NCI-H526 (cell line): ENCODE measurements at regions not wholly inside any gene's neighbourhood (a gene's known extent, or its start where the extent isn't known, plus 50 kb on each side); places are given as distances from the start of the nearest gene placed in this dataset.
A peak's percentile ranks its signal among the peaks of the same experiment; 100 is the strongest.
"Not testable (repeated sequence)": the region's sequence is repeated elsewhere in the genome, so short reads cannot be mapped to it uniquely, and the experiment has no call there.

Source experiments
- DNase-seq, 2 experiments: peaks; one replicate each; lab custom pipeline; 2025; lab: John Stamatoyannopoulos, UW

DNA sequence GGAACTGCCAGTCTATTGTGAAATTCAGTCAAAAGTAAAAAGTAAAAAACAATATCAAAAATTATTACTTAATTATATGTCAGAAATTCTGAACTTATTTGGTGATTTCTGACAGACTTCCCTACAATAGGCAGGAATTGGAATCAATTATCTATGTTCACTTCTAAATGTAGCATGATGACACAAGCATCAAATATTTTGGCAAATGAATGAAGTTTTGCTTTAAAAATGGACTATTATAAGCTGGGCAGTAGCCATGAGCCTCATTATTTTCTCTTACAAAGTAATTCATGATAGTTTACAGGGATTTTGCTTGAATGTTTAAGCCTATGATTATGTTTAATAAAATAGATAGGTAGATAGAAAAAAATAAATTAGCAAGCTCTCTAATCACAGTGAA is 582.6 kb downstream of the SLITRK6 start:
- no peak for DNase-seq

DNA sequence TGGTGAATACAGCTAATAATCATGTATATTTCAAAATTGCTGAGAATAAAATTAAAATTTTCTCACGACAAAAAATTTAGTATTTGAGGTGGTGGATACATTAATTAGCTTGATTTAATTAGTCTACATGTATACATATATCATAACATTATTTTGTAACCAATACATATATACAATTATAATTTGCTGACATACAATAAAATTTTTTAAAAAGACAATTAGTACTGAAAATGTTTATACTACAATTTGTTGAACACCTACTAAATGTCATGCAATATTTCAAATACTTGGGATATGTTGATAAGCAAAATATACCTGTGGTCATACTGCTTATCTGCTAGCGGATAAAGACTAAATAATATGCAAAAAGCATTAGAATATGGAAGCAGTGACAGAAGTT is 586.5 kb downstream of the SLITRK6 start:
- DNase-seq, result no peak

DNA sequence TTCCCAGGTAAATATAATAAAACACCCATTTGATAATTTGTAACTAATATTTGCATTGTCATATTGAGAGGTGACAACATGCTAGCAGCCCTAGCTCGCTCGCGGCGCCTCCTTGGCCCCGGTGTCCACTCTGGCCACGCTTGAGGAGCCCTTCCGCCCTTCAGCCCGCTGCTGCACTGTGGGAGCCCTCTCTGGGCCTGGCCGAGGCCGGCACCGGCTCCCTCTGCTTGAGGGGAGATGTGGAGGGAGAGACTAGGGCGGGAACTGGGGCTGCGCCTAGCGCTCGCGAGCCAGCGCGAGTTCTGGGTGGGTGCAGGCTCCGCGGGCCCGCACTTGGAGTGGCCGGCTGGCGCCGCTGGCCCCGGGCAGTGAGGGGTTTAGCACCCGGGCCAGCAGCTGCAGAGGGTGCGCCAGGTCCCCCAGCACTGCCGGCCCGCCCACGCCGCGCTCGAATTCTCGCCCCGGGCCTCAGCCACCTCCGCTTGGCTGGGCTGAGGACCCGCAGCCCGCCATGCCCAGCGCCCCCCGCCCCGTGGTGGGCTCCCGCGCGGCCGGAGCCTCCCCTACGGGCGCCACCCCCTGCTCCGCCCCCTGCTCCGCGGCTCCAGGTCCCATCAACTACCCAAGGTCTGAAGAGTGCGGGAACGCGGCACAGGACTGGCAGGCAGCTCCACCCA is 594.4 kb downstream of the SLITRK6 start:
- DNase-seq, result no peak

DNA sequence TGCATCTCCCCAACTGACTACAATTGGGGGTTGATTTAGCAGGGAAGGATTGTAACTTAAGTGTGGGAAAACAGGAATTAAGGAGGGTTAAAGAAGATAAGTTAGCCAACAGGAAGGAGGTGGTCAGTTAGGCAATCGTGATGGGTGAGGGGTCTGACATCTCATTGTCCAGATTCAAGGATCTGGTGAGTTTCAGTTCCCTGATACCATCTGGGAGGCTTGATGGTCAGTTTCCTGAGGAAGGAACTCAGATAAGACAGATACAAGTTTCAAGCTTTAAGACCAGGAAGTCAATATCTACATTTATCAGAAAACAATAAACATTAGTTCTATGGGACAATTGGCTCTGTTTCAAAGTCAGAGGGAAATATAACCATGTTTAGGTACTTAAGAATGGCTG is 601.8 kb downstream of the SLITRK6 start:
- no peak for DNase-seq

DNA sequence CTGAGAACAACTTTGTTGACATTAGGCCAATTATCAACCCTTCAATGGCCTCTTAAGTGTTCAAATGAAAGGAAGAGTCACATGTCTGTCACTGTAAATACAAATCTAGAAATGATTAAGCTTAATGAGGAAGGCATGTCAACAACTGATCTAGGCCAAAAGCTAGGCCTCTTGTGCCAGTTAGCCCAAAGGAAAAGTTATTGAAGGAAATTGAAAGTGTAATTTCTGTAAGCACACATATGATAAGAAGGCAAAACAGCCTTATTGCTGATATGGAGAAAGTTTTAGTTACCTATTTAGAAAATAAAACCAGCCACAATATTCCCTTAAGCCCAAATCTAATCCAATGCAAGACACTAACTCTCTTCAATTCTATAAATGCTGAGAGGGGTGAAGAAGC is 604.7 kb downstream of the SLITRK6 start:
- DNase-seq, result no peak

DNA sequence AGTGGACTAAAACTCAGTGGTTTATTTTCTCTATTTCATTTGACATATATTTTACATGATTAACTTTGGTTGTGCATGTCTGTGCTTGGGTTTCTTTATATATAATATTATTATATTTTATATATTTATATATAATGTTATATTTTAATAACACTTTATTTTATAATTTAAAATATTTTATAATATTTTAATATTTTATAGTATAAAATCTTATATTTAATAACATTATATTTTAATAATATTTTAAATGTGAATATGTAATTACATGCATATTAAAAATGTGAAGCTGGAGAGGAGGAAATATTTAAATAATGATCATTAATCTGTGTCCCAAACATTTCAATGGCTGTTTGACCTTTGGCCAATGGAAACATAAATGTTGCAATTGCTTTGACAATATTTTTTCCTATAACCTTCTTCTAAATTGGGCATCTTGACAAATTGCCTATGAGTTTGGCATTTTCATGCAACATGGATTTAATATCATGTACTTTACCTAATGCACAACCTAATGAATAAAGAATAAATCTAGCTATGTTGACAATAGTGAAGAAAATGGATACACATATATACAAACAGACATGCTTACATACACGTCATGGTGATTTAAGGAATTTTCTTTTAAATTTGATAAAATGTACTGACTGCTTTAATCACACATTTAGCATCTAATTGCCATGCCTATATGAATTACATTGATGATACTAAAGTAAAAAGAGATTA is 607.1 kb downstream of the SLITRK6 start:
- no peak for DNase-seq

DNA sequence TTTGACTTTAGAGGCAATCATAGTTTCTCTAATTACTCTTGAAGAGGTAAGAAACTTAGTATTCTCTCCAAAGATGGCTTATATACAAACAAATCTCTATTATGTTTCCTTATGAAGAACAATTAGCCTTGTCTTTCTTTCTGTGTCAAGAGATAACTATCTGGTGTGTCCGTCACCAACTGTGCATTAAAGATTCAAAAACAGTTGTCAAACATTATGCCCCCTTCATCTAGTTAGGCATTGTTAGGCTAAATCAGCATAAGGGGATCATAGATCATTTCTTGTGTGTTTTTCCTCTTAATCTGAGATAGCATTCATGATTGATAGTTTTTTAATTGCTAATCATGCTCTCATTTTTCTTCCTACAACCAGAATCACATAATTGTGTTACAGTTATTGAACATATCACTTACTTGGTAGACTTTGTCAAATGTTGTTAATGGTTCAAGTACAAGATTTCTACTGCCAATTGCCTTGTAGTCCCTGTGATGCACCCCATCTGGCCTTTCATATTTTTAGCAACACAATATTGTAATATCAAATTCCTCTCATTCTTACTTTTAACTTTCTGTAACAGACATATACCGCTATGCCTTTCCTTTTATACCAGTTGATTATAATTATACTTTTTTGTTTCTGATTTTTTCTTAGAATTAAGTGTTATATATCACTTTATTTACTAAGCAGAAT is 612.7 kb downstream of the SLITRK6 start:
- no peak for DNase-seq

DNA sequence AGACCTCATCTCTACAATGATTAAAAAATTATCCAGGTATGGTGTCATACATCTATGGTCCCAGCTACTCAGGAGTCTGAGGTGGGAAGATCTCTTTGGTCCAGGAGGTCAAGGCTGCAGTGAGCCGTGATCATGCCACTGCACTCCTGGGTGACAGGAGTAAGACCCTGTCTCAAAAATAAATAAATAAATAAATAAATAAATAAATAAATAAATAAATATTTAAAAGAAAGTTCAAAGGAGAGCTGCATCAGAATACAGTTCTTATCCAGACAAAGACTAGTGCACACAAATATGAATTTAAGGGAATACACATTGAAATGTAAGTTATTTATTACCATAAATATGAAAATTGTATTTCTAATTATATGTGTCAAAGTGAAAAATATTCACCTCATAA is 624.9 kb downstream of the SLITRK6 start:
- DNase-seq, result no peak

DNA sequence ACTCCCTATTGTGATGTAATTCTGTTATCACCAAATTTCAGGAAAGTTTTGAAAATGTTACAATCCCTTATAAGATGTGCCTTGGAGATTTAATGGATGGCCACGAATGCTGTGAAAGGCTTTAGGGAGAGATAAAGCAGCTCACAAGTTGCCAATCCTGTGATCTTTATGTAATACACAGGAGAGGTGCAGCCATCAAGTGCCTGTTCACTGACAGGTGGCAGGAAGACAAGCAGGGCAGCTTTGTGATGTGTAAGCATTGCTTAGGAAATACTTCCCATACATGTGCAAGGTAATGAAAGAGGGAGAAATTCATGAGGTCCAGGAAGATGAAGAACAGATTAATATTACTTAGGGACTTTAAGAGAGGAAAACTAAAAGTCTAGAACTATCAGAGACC is 628.8 kb downstream of the SLITRK6 start:
- DNase-seq, result no peak

DNA sequence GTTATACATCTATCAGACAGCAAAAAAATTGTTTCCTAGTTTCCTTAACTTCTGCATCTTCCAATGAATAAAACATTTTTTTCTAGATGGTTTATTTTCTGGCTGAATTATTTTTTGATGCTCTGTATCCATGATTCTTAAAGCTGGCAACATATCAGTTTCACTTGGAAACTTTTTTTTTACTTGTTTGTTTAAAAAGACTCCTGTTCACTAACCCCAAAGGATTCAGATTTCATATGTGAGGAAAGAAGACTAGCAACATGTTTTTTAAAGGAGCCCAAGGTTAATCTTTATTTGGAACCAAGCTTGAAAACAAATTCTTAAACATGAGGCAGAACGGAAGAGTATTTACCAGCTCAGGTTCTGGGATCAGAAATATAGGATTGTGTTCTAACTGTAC is 632.3 kb downstream of the SLITRK6 start:
- DNase-seq, result no peak

DNA sequence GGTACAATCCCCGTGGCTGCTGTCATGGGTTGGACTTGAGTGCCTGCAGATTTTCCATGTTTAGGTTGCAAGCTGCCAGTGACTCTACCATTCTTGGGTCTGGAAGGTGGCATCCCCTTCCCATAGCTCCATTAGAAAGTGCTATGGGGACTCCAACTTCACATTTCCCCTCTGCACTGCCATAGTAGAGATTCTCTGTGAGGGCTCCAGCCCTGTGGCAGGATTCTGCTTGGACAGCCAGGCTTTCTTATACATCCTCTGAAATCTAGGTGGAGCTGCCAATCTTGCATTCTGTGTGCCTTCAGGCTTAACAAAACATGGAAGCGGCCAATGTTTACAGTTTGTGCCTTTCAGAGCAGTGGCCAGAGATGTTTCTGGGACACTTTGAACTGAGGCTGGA is 636.2 kb downstream of the SLITRK6 start:
- DNase-seq, result no peak

DNA sequence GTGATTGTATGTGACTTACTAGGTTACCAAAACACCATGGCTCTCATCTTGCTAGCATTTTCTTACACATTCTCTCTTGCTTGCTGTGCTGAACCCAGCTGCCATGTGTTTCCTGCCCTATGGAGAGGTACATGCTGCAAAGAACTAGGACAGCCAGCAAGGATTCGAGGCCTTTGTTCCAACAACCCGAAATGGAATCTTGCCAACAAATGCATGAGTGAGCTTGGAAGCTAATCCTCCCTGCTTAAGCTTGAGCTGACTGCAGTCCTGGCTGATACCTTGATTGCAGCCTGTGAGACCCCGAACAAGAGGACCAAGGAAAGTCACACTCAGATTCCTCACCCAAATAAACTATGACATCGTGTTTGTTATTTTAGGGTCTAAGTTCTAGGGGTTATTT is 651.2 kb downstream of the SLITRK6 start:
- DNase-seq, result peak in 1 of 2 experiments; percentile 14

DNA sequence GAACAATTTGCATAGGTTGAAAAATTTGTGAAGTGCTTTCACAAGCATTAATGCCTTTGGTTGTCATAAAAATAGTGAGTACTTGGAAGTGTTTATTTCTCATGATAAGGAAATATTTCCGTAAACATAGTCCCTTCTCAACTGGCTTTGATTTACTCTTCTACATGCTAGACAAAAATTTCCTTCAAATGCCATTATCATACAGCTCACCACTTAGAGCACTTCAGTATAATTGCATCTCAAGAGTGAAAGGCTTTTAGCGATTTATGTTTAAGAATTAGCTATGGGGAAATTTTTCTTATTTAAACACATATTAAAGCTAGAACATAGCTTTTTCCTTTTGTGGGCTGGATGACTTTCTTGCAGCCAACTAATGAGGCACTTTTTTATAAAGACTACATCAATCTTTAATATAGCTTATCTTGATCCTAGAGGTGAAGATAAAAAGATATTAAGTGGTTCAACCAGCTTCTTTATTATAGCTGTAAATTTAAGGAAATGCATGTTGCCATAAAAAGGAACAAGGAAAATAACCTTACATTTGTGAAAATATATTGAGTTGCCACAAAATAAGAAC is 656.8 kb downstream of the SLITRK6 start:
- DNase-seq, result peak in 1 of 2 experiments; percentile 41

DNA sequence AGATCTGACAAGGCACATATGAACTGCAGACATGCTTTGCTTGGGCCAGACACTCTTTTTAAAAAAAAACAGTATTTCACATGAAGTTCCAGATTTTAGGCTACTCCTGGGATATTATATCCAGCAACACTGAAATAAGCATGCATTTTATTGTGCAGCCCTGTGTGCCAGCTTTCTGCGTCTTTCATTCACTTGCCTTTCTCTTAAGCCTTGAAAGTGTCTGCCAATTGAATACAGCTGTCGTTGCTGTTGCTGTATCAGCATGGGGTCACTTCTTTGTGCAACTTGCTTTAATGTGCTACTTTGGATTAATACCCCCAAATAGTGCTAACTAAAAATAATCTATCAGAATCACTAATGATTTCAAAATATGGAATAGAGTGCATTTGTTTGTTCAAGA is 657.8 kb downstream of the SLITRK6 start:
- no peak for DNase-seq

DNA sequence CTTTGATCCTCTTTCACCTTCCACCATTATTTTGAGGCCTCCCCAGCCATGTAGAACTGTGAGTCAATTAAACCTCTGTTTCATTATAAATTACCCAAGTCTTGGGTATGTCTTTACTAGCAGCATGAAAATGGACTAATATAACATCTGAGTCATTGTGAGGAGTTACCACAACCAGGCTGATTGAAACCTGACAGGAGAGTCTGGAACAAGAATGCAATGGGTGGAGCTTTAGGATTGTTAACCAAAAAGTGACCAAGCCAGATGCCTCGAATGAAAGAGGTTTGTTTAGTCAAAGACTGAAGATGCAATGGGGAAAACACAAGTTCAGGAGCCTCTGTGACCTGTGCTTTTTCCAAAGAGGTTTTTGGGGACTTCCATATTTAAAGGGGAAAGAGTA is 659.0 kb downstream of the SLITRK6 start:
- DNase-seq, result no peak

DNA sequence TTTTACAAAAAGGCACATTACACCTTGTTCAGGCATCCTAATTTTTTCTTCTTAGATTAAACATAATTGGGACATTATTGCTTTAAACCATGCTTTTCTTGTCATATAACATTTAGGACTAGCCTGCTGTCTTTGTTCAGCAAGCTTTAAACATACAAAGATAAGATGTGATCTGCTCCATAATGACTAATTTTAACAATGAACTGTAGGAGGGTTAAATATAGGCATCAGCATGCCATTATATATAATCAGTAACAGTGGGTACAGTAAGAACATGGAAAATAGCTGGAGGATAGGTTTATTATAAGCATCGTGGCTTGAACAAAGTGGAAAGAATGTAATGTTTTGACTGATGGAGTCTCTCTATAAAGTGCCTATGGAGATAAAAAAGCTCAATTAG is 661.7 kb downstream of the SLITRK6 start:
- no peak for DNase-seq

DNA sequence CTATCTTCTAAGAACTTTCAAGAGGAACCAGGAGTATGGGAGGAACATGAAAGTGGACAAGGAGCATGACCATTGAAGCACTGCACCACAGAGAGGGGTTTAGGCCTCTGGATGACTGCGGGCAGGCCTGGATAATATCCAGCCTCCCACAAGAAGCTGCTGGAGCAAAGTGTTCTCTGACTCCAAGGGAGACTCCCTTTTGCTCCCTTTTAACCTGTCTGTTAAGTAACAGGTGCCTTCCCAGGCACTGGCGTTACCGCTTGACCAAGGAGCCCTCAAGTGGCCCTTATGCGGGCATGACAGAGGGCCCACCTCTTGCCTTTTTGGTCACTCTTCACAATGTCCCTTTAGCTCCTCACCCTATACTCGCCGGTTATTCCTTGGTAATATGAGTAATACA is 666.2 kb downstream of the SLITRK6 start:
- DNase-seq, result no peak

DNA sequence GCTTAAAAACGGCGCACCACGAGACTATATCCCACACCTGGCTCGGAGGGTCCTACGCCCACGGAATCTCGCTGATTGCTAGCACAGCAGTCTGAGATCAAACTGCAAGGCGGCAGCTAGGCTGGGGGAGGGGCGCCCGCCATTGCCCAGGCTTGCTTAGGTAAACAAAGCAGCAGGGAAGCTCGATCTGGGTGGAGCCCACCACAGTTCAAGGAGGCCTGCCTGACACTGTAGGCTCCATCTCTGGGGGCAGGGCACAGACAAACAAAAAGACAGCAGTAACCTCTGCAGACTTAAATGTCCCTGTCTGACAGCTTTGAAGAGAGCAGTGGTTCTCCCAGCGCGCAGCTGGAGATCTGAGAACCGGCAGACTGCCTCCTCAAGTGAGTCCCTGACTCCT is 675.7 kb downstream of the SLITRK6 start:
- DNase-seq, result not testable (repeated sequence)

DNA sequence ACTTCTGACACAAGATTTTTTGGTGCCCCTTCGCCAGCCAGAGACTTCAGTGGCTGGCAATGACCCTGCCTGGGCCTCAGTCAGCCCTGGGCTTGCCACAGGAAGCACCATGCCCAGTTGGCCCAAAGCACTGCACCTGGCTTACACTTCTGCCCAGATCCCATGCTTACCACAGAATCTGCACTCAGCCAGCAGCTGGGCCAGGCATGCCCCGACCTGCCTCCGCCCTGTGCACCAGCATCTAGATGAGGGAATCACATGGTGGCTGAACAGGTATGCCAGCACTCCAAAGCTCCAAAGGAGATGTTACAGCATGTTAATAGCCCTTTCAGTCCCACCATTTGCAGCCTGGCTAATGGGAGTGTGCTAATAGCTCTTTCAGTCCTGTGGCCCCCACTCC is 690.9 kb downstream of the SLITRK6 start:
- DNase-seq, result peak in 1 of 2 experiments; percentile 69

DNA sequence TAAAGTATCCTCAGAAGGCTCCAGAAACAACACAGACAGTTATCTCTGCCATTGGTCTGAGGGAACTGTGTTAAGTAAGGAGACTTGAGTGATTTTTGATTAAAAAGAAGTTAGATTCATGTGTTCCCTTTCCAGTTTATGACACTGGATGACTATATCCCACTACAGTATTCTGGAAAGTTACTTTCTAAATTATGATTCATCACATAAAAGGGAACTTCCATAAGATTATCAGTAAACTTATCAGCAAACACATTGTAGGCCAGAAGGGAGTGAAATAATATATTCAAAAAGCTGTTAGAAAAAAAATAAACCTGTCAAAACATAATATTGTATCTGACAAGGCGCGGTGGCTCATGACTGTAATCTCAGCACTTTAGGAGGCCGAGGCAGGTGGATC is 700.0 kb downstream of the SLITRK6 start:
- DNase-seq, result no peak

DNA sequence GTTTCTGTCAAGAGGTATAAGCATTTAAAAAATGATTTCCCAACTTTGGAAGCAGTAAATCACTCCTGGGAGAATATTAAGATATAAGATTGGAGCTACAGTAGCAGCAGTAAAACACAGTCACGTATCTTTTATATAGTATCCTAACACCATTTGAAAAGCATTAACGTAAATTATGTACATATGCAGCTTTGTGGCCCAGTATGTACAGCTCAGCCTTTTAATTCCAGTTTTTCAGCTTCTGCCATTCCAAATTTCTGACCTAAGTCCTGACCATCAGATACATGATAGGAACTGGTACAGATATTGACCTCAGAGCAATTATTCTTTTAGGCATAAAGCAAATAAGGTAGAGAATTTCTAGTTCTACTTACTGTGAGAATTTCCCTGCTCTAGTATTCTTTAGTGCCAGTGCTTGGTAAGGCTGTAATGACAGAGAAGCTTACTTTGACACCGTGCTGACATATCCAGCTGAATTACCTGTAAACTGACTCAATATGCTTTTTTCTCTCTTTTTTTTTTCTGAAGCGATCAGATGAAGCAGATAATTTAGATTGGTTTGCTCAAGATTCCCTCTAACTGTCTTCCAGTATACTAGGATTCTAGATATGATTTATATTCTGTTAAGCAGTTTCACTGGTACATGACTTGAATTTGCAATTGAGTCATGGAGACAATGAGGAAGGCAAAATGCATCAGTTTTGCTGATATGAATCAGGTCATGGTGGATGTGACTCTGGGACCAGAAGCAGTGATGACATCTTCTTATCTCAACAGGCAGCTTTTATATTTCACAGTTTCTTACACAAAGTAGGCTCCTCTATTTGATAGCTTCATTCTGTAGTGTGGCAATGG is 703.6 kb downstream of the SLITRK6 start:
- DNase-seq, result no peak

DNA sequence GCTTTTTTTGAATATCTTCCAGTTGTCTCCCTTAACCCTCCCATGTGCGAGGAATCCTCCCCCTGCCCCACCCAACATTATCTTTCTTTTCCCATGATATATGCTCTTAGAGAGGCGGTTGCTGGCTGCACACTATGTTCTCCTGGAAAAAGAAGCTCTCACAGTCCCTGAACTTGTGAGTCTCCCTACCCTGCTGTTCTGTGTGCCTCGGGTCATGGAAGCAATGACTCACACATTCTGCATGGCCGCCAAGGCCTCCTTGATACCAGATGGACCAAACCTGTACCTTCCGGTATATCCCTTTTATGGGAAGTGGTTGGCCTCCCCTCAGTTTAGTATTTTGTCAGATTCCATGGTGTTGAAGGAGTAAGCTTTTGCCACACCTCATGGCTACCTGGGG is 705.4 kb downstream of the SLITRK6 start:
- no peak for DNase-seq
